CD14-positive monocyte (primary cell): ENCODE measurements at regions not wholly inside any gene's neighbourhood (a gene's known extent, or its start where the extent isn't known, plus 50 kb on each side); places are given as distances from the start of the nearest gene placed in this dataset.

ENCODE experiments used
- DNase-seq, 3 donors: peaks; one replicate each; pipeline ENCODE4 v3.0.0-alpha.2; 2011 to 2022
- H2AFZ ChIP-seq: 2 replicates; pipeline ENCODE4 v1.6.0; 2012; ENCODE audit warnings: mild to moderate bottlenecking, low read depth, low read length, inconsistent platforms; ENCODE audit not compliant: insufficient read depth, poor library complexity, severe bottlenecking
- H3K27ac ChIP-seq, 2 donors: 1 replicate in 1 of 2; 2 replicates in 1 of 2; pipeline ENCODE4 v1.5.1; 2012 to 2013; ENCODE audit warnings: low read length in 2 of 2, control low read depth in 1 of 2, inconsistent platforms in 1 of 2, low read depth in 1 of 2, mild to moderate bottlenecking in 1 of 2
- H3K27me3 ChIP-seq, 2 donors: one replicate each; pipeline versions ENCODE4 v1.6.0 to v1.6.1; 2011 to 2013; ENCODE audit warnings: low read length in 2 of 2; ENCODE audit not compliant: control insufficient read depth in 2 of 2, insufficient read depth in 2 of 2
- H3K36me3 ChIP-seq, 2 donors: replicated peaks in 1 of 2; 1 replicate in 1 of 2; 2 replicates in 1 of 2; pipeline versions ENCODE4 v1.5.1 to v1.6.1; 2012 to 2013; ENCODE audit warnings: low read length in 2 of 2, control low read depth in 1 of 2, inconsistent platforms in 1 of 2, mild to moderate bottlenecking in 1 of 2; ENCODE audit not compliant: insufficient read depth in 2 of 2, control insufficient read depth in 1 of 2
- H3K4me1 ChIP-seq, 2 donors: 1 replicate in 1 of 2; 2 replicates in 1 of 2; pipeline versions ENCODE4 v1.5.1 to v1.6.1; 2012 to 2013; ENCODE audit warnings: low read length in 2 of 2, control low read depth in 1 of 2, inconsistent platforms in 1 of 2, mild to moderate bottlenecking in 1 of 2, moderate library complexity in 1 of 2; ENCODE audit not compliant: insufficient read depth in 2 of 2, control insufficient read depth in 1 of 2
- H3K4me2 ChIP-seq: replicated peaks from 2 replicates; pipeline ENCODE3; 2012; ENCODE audit warnings: low read length, moderate library complexity, mild to moderate bottlenecking; ENCODE audit not compliant: poor library complexity, severe bottlenecking; ENCODE audit errors: extremely low read depth
- H3K4me3 ChIP-seq, 3 experiments: fragments of 200-600 bp in 1 of 3; sonication (generic) in 1 of 3; replicated peaks in 1 of 3; 1 replicate in 2 of 3; 2 replicates in 1 of 3; pipeline ENCODE4 v1.5.1; 2011 to 2013; ENCODE audit warnings: low read length in 3 of 3, mild to moderate bottlenecking in 3 of 3, control low read depth in 2 of 3, low read depth in 2 of 3, inconsistent platforms in 1 of 3, moderate library complexity in 1 of 3
- H3K79me2 ChIP-seq: 2 replicates; pipeline ENCODE4 v1.6.0; 2012; ENCODE audit warnings: mild to moderate bottlenecking, control low read depth, inconsistent platforms, low read length, moderate library complexity; ENCODE audit not compliant: insufficient read depth
- H3K9ac ChIP-seq: 2 replicates; pipeline ENCODE4 v1.6.0; 2017; ENCODE audit warnings: low read length, mild to moderate bottlenecking; ENCODE audit not compliant: insufficient read depth, poor library complexity, severe bottlenecking
- H3K9me3 ChIP-seq, 2 donors: replicated peaks in 1 of 2; 1 replicate in 1 of 2; 2 replicates in 1 of 2; pipeline versions ENCODE4 v1.5.1 to v1.6.1; 2012 to 2013; ENCODE audit warnings: low read length in 2 of 2, control low read depth in 1 of 2; ENCODE audit not compliant: control insufficient read depth in 1 of 2, insufficient read depth in 1 of 2
- H4K20me1 ChIP-seq: 2 replicates; pipeline ENCODE4 v1.6.0; 2012; ENCODE audit warnings: mild to moderate bottlenecking, low read length, control low read depth, moderate library complexity; ENCODE audit not compliant: insufficient read depth
- H3K27ac Mint-ChIP-seq, 7 donors: one replicate each; pipeline ENCODE4 v1.8.0; 2020; ENCODE audit warnings: mild to moderate bottlenecking in 7 of 7, mixed read lengths in 7 of 7, moderate library complexity in 6 of 7, inconsistent platforms in 2 of 7
- H3K27me3 Mint-ChIP-seq, 3 donors: one replicate each; pipeline ENCODE4 v1.8.0; 2021 to 2022; ENCODE audit warnings: low read depth in 3 of 3, mild to moderate bottlenecking in 3 of 3, mixed read lengths in 3 of 3, moderate library complexity in 3 of 3, inconsistent platforms in 1 of 3
- H3K36me3 Mint-ChIP-seq, 2 donors: one replicate each; pipeline ENCODE4 v1.8.0; 2020; ENCODE audit warnings: mixed read lengths in 2 of 2, inconsistent platforms in 1 of 2, mild to moderate bottlenecking in 1 of 2
- H3K4me1 Mint-ChIP-seq: one replicate; pipeline ENCODE4 v1.8.0; 2020; ENCODE audit warnings: mild to moderate bottlenecking, mixed read lengths
- H3K4me3 Mint-ChIP-seq, 2 donors: one replicate each; pipeline ENCODE4 v1.8.0; 2020; ENCODE audit warnings: mild to moderate bottlenecking in 2 of 2, mixed read lengths in 2 of 2, moderate library complexity in 1 of 2
- H3K9me3 Mint-ChIP-seq, 7 donors: one replicate each; pipeline ENCODE4 v1.8.0; 2020 to 2022; ENCODE audit warnings: mixed read lengths in 7 of 7, mild to moderate bottlenecking in 6 of 7, moderate library complexity in 6 of 7, inconsistent platforms in 2 of 7
- WGBS: methylation state at CpG from one replicate; pipeline ENCODE4 v1.1.5; 2013; ENCODE audit warnings: missing lambda C conversion rate; ENCODE audit not compliant: insufficient coverage; 5-methylcytosine and 5-hydroxymethylcytosine counted together
- intact Hi-C, 2 donors: fragments of 100-400 bp; cut with micrococcal nuclease; formaldehyde crosslinking; loops; one replicate each; pipeline versions ENCODE4 v1.15.0 to v1.15.1; 2023
- TF ChIP-seq, protein P1 (sequence below): fragments of 200-600 bp; IDR thresholded peaks from one replicate; pipeline ENCODE4 v1.8.0; 2022; ENCODE audit warnings: antibody characterized with exemption, mild to moderate bottlenecking

DNA sequence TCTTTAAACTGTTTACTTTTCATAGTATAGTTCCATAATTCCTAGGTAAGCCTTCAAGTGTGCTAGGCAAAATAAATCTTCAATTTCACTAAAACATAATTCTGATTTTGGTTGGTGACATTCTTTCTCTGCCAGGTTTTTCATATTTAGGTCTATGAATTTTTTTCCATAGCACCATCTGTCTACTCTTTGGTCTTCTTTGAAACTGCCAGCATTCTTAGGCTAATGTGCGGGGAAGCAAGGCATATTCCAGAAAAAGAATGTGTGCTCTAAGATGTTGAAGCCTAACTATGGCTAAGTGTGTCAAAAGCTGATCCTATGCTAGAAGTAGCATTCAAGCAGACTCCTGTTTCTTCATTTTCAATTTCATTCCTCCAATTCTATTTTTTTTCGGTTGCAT lies 213.9 kb upstream of the C11orf87 start:
- no peak overlapping the region for H3K9ac ChIP-seq
- H3K4me2 ChIP-seq = no peak overlapping the region
- H3K27me3 ChIP-seq = no peaks in the 10 kb centered on the region
- no peaks in the 10 kb centered on the region for H4K20me1 ChIP-seq
- intact Hi-C loops = no loop called here
- H3K4me1 ChIP-seq = no peaks in the 10 kb centered on the region
- no CpG with 5 or more reads among the region's 2 CpGs for WGBS
- Mint-ChIP-seq H3K27me3 (peaks cover 0 to 2% (median 0%) of the 10 kb centered on the region in 3 donors), H3K4me1 (no peaks in the 10 kb centered on the region), H3K9me3 (peaks cover 2 to 13% (median 5%) of the 10 kb centered on the region in 7 donors), H3K27ac (no peak overlapping the region), H3K4me3 (no peak overlapping the region), H3K36me3 (no peaks in the 10 kb centered on the region)
- no peak for DNase-seq
- H2AFZ ChIP-seq = no peak overlapping the region
- TF ChIP-seq, protein P1, sequence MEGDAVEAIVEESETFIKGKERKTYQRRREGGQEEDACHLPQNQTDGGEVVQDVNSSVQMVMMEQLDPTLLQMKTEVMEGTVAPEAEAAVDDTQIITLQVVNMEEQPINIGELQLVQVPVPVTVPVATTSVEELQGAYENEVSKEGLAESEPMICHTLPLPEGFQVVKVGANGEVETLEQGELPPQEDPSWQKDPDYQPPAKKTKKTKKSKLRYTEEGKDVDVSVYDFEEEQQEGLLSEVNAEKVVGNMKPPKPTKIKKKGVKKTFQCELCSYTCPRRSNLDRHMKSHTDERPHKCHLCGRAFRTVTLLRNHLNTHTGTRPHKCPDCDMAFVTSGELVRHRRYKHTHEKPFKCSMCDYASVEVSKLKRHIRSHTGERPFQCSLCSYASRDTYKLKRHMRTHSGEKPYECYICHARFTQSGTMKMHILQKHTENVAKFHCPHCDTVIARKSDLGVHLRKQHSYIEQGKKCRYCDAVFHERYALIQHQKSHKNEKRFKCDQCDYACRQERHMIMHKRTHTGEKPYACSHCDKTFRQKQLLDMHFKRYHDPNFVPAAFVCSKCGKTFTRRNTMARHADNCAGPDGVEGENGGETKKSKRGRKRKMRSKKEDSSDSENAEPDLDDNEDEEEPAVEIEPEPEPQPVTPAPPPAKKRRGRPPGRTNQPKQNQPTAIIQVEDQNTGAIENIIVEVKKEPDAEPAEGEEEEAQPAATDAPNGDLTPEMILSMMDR = no peak
- H3K9me3 ChIP-seq = peaks cover 0 to 10% of the 10 kb centered on the region in 2 donors
- H3K79me2 ChIP-seq = no peaks in the 10 kb centered on the region
- no peaks in the 10 kb centered on the region for H3K36me3 ChIP-seq
- H3K27ac ChIP-seq = no peak overlapping the region
- no peak overlapping the region for H3K4me3 ChIP-seq

DNA sequence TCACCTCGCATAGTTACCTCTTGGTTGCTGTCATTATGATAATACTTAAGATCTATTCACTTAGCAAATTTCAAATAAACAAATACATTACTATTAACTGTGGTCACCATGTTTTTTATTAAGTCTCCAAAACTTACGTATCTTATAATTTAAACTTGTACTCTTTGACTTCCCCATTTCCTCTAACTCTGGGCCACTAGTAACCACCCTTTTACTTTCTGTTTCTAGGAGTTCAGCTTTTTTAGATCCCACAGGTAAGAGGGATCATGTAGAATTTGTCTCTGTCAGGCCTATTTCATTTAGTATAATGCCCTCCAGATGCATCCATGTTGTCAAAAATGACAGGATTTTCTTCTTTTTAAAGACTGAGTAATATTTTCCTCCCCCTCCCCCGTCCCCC lies 212.4 kb upstream of the C11orf87 start:
- H3K9me3 ChIP-seq = peaks cover 0 to 10% of the 10 kb centered on the region in 2 donors
- Mint-ChIP-seq H3K4me3 (no peak overlapping the region), H3K27ac (no peak overlapping the region), H3K36me3 (no peaks in the 10 kb centered on the region), H3K27me3 (peaks cover 0 to under 1% (median 0%) of the 10 kb centered on the region in 3 donors), H3K4me1 (no peaks in the 10 kb centered on the region), H3K9me3 (peaks cover 2 to 13% (median 5%) of the 10 kb centered on the region in 7 donors)
- no peak overlapping the region for H3K4me3 ChIP-seq
- TF ChIP-seq, protein P1 = no peak
- no CpG with 5 or more reads among the region's 3 CpGs for WGBS
- no peaks in the 10 kb centered on the region for H3K4me1 ChIP-seq
- no peaks in the 10 kb centered on the region for H3K36me3 ChIP-seq
- intact Hi-C loops = no loop called here
- no peaks in the 10 kb centered on the region for H4K20me1 ChIP-seq
- no peaks in the 10 kb centered on the region for H3K79me2 ChIP-seq
- H3K9ac ChIP-seq = no peak overlapping the region
- no peak overlapping the region for H3K27ac ChIP-seq
- no peaks in the 10 kb centered on the region for H3K27me3 ChIP-seq
- no peak for DNase-seq
- no peak overlapping the region for H3K4me2 ChIP-seq
- no peak overlapping the region for H2AFZ ChIP-seq
